HEK293 (cell line): ENCODE measurements at regions not wholly inside any gene's neighbourhood (a gene's known extent, or its start where the extent isn't known, plus 50 kb on each side); places are given as distances from the start of the nearest gene placed in this dataset.

Experiments used
- CTCF ChIP-seq: fragments of 450-650 bp; formaldehyde crosslinking; IDR thresholded peaks from 2 replicates; pipeline ENCODE4 v1.5.1; 2016; ENCODE audit warnings: missing biosample characterization, missing genetic modification characterization
- HOXC10 ChIP-seq: sonication (generic); formaldehyde crosslinking; IDR thresholded peaks from 2 replicates; pipeline ENCODE4 v1.8.1; 2023; ENCODE audit warnings: mild to moderate bottlenecking, missing genetic modification reagents
- ZBTB7A ChIP-seq: fragments of 450-650 bp; formaldehyde crosslinking; IDR thresholded peaks from 2 replicates; pipeline ENCODE4 v1.5.1; 2016; ENCODE audit warnings: low read depth, missing biosample characterization, missing genetic modification characterization
- ZNF175 ChIP-seq: fragments of 450-650 bp; formaldehyde crosslinking; IDR thresholded peaks from 2 replicates; pipeline ENCODE4 v1.5.1; 2016; ENCODE audit warnings: missing biosample characterization, missing genetic modification characterization
- ZNF184 ChIP-seq: fragments of 450-650 bp; IDR thresholded peaks from 2 replicates; pipeline ENCODE4 v1.5.1; 2018; ENCODE audit warnings: missing biosample characterization, mild to moderate bottlenecking, missing genetic modification characterization
- ZNF311 ChIP-seq: fragments of 450-650 bp; formaldehyde crosslinking; IDR thresholded peaks from 2 replicates; pipeline ENCODE4 v1.5.1; 2017; ENCODE audit warnings: missing biosample characterization, missing genetic modification characterization, borderline replicate concordance
- ZNF341 ChIP-seq: fragments of 450-650 bp; formaldehyde crosslinking; IDR thresholded peaks from 2 replicates; pipeline ENCODE4; 2016; ENCODE audit warnings: low read depth, missing biosample characterization, missing genetic modification characterization
- ZNF391 ChIP-seq: fragments of 450-650 bp; formaldehyde crosslinking; IDR thresholded peaks from 2 replicates; pipeline ENCODE4 v1.5.1; 2016; ENCODE audit warnings: low read depth, missing biosample characterization, missing genetic modification characterization, borderline replicate concordance
- ZNF501 ChIP-seq: fragments of 450-650 bp; formaldehyde crosslinking; IDR thresholded peaks from 2 replicates; pipeline ENCODE4 v1.5.1; 2016; ENCODE audit warnings: missing biosample characterization, missing genetic modification characterization
- ZNF776 ChIP-seq: fragments of 450-650 bp; formaldehyde crosslinking; IDR thresholded peaks from 2 replicates; pipeline ENCODE4 v1.5.0; 2017; ENCODE audit warnings: missing biosample characterization, missing genetic modification characterization, borderline replicate concordance
- TF ChIP-seq, protein P1 (sequence below): fragments of 450-650 bp; formaldehyde crosslinking; IDR thresholded peaks from 2 replicates; pipeline ENCODE4 v1.5.1; 2016; ENCODE audit warnings: missing biosample characterization, missing genetic modification characterization, borderline replicate concordance
- TF ChIP-seq, protein P2 (sequence below): fragments of 450-650 bp; formaldehyde crosslinking; IDR thresholded peaks from 2 replicates; pipeline ENCODE4 v1.5.1; 2016; ENCODE audit warnings: missing biosample characterization, missing genetic modification characterization

GRCh38 chr4:64125354-64125753, 283.9 kb downstream of the TECRL start:
- TF ChIP-seq ZNF175 (tag by site-specific recombination) = no peak
- no peak for TF ChIP-seq ZNF311 (tag by site-specific recombination)
- TF ChIP-seq ZNF391 = no peak
- TF ChIP-seq, protein P1, sequence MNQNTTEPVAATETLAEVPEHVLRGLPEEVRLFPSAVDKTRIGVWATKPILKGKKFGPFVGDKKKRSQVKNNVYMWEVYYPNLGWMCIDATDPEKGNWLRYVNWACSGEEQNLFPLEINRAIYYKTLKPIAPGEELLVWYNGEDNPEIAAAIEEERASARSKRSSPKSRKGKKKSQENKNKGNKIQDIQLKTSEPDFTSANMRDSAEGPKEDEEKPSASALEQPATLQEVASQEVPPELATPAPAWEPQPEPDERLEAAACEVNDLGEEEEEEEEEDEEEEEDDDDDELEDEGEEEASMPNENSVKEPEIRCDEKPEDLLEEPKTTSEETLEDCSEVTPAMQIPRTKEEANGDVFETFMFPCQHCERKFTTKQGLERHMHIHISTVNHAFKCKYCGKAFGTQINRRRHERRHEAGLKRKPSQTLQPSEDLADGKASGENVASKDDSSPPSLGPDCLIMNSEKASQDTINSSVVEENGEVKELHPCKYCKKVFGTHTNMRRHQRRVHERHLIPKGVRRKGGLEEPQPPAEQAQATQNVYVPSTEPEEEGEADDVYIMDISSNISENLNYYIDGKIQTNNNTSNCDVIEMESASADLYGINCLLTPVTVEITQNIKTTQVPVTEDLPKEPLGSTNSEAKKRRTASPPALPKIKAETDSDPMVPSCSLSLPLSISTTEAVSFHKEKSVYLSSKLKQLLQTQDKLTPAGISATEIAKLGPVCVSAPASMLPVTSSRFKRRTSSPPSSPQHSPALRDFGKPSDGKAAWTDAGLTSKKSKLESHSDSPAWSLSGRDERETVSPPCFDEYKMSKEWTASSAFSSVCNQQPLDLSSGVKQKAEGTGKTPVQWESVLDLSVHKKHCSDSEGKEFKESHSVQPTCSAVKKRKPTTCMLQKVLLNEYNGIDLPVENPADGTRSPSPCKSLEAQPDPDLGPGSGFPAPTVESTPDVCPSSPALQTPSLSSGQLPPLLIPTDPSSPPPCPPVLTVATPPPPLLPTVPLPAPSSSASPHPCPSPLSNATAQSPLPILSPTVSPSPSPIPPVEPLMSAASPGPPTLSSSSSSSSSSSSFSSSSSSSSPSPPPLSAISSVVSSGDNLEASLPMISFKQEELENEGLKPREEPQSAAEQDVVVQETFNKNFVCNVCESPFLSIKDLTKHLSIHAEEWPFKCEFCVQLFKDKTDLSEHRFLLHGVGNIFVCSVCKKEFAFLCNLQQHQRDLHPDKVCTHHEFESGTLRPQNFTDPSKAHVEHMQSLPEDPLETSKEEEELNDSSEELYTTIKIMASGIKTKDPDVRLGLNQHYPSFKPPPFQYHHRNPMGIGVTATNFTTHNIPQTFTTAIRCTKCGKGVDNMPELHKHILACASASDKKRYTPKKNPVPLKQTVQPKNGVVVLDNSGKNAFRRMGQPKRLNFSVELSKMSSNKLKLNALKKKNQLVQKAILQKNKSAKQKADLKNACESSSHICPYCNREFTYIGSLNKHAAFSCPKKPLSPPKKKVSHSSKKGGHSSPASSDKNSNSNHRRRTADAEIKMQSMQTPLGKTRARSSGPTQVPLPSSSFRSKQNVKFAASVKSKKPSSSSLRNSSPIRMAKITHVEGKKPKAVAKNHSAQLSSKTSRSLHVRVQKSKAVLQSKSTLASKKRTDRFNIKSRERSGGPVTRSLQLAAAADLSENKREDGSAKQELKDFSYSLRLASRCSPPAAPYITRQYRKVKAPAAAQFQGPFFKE (tag by site-specific recombination) = no peak
- TF ChIP-seq ZNF341 (tag by site-specific recombination) = no peak
- no peak for TF ChIP-seq ZNF184 (tag by site-specific recombination)
- TF ChIP-seq HOXC10 = no peak
- no peak for TF ChIP-seq ZBTB7A (tag by site-specific recombination)
- TF ChIP-seq ZNF501 (tag by site-specific recombination) = no peak
- no peak for TF ChIP-seq CTCF (tag by site-specific recombination)
- TF ChIP-seq ZNF776 (tag by site-specific recombination) = no peak
- TF ChIP-seq, protein P2, sequence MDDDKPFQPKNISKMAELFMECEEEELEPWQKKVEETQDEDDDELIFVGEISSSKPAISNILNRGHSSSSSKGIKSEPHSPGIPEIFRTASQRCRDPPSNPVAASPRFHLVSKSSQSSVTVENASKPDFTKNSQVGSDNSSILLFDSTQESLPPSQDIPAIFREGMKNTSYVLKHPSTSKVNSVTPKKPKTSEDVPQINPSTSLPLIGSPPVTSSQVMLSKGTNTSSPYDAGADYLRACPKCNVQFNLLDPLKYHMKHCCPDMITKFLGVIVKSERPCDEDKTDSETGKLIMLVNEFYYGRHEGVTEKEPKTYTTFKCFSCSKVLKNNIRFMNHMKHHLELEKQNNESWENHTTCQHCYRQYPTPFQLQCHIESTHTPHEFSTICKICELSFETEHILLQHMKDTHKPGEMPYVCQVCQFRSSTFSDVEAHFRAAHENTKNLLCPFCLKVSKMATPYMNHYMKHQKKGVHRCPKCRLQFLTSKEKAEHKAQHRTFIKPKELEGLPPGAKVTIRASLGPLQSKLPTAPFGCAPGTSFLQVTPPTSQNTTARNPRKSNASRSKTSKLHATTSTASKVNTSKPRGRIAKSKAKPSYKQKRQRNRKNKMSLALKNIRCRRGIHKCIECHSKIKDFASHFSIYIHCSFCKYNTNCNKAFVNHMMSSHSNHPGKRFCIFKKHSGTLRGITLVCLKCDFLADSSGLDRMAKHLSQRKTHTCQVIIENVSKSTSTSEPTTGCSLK (tag by site-specific recombination) = no peak
